SK-N-SH treated with all-trans-retinoic acid at 6 μM for 48 hours (cell line): ENCODE measurements at regions not wholly inside any gene's neighbourhood (a gene's known extent, or its start where the extent isn't known, plus 50 kb on each side); places are given as distances from the start of the nearest gene placed in this dataset.
"Not testable (repeated sequence)": the region's sequence is repeated elsewhere in the genome, so short reads cannot be mapped to it uniquely, and the experiment has no call there.

Source experiments
- ATAC-seq: fragments of 200-7000 bp; cut with Tn5 transposase; 3 replicates; pipeline ENCODE4 v1.9.1; 2020; ENCODE audit warnings: mild to moderate bottlenecking, moderate library complexity
- BACH2 ChIP-seq: fragments of 250-450 bp; sonication (Bioruptor Pico); IDR thresholded peaks from 2 replicates; pipeline ENCODE4 v1.9.0; 2021; ENCODE audit warnings: mild to moderate bottlenecking, borderline replicate concordance
- CREB5 ChIP-seq: fragments of 250-450 bp; sonication (Bioruptor Pico); IDR thresholded peaks from 2 replicates; pipeline ENCODE4 v1.5.1; 2020; ENCODE audit warnings: low read depth, mild to moderate bottlenecking, moderate library complexity
- CSRNP3 ChIP-seq: fragments of 250-450 bp; sonication (Bioruptor Pico); IDR thresholded peaks from 2 replicates; pipeline ENCODE4 v1.5.1; 2021; ENCODE audit warnings: mild to moderate bottlenecking, moderate library complexity
- ISL1 ChIP-seq: fragments of 250-450 bp; sonication (Bioruptor Pico); IDR thresholded peaks from 2 replicates; pipeline ENCODE4 v2.1.2; 2022; ENCODE audit warnings: mild to moderate bottlenecking, moderate library complexity
- PATZ1 ChIP-seq: fragments of 250-450 bp; sonication (Bioruptor Pico); IDR thresholded peaks from 2 replicates; pipeline ENCODE4 v1.8.0; 2020; ENCODE audit warnings: mild to moderate bottlenecking, moderate library complexity, borderline replicate concordance
- POU6F1 ChIP-seq: fragments of 250-450 bp; sonication (Bioruptor Pico); IDR thresholded peaks from 2 replicates; pipeline ENCODE4 v1.8.0; 2021; ENCODE audit warnings: low read depth, mild to moderate bottlenecking, moderate library complexity, borderline replicate concordance
- PPARA ChIP-seq: fragments of 250-450 bp; sonication (Bioruptor Pico); IDR thresholded peaks from 2 replicates; pipeline ENCODE4 v1.5.0; 2020; ENCODE audit warnings: mild to moderate bottlenecking, borderline replicate concordance
- RARB ChIP-seq: fragments of 250-450 bp; sonication (Bioruptor Pico); IDR thresholded peaks from 2 replicates; pipeline ENCODE4 v1.8.0; 2021; ENCODE audit warnings: mild to moderate bottlenecking, moderate library complexity
- SNAI2 ChIP-seq: fragments of 250-450 bp; sonication (Bioruptor Pico); IDR thresholded peaks from 2 replicates; pipeline ENCODE4 v1.5.0; 2020; ENCODE audit warnings: mild to moderate bottlenecking, moderate library complexity
- TCF4 ChIP-seq: fragments of 250-450 bp; sonication (Bioruptor Pico); IDR thresholded peaks from 2 replicates; pipeline ENCODE4 v1.8.0; 2021; ENCODE audit warnings: mild to moderate bottlenecking, moderate library complexity, borderline replicate concordance
- TOX ChIP-seq: fragments of 250-450 bp; sonication (Bioruptor Pico); IDR thresholded peaks from 2 replicates; pipeline ENCODE4 v1.8.0; 2021; ENCODE audit warnings: mild to moderate bottlenecking, moderate library complexity, borderline replicate concordance
- TSHZ2 ChIP-seq: fragments of 250-450 bp; sonication (Bioruptor Pico); IDR thresholded peaks from 2 replicates; pipeline ENCODE4 v1.5.0; 2020; ENCODE audit warnings: mild to moderate bottlenecking, moderate library complexity
- ZFP3 ChIP-seq: fragments of 250-450 bp; sonication (Bioruptor Pico); IDR thresholded peaks from 2 replicates; pipeline ENCODE4 v1.5.0; 2020; ENCODE audit warnings: mild to moderate bottlenecking, moderate library complexity
- ZNF565 ChIP-seq: fragments of 450-650 bp; formaldehyde crosslinking; conservative IDR thresholded peaks from 2 replicates; pipeline ENCODE4 v1.5.0; 2020; ENCODE audit warnings: low read depth, mild to moderate bottlenecking, moderate library complexity
- ZNF8 ChIP-seq: fragments of 450-650 bp; formaldehyde crosslinking; IDR thresholded peaks from 2 replicates; pipeline ENCODE4 v1.5.0; 2020; ENCODE audit warnings: mild to moderate bottlenecking, moderate library complexity

GRCh38 chr1:181324797-181325616 lies 158.3 kb upstream of the CACNA1E start (continued):
- TF ChIP-seq BACH2 (CRISPR knock-in tag) (no peak), TSHZ2 (no peak)

- not testable (repeated sequence) for ATAC-seq
Observed at GRCh38 chr1:181325765-181326164, 157.6 kb upstream of the CACNA1E start.

- TF ChIP-seq SNAI2 (CRISPR knock-in tag) (no peak), ISL1 (CRISPR knock-in tag) (no peak), ZNF8 (no peak), CREB5 (CRISPR knock-in tag) (no peak), TCF4 (CRISPR knock-in tag) (no peak), RARB (CRISPR knock-in tag) (no peak), TOX (CRISPR knock-in tag) (no peak), POU6F1 (CRISPR knock-in tag) (no peak), PPARA (no peak)
- no peak for ATAC-seq
Observed at GRCh38 chr1:181326348-181326747, 157.0 kb upstream of the CACNA1E start.

- TF ChIP-seq POU6F1 (CRISPR knock-in tag) = no peak
- TF ChIP-seq CSRNP3 (CRISPR knock-in tag) = no peak
- TF ChIP-seq ZFP3 = no peak
- no peak for TF ChIP-seq TSHZ2
- no peak for TF ChIP-seq ISL1 (CRISPR knock-in tag)
- no peak for TF ChIP-seq TCF4 (CRISPR knock-in tag)
- no peak for TF ChIP-seq ZNF565
- no peak for TF ChIP-seq PATZ1 (CRISPR knock-in tag)
- TF ChIP-seq TOX (CRISPR knock-in tag) = no peak
- TF ChIP-seq, all 23 proteins: peak for 0
- ATAC-seq = no peak
Observed at GRCh38 chr1:181327796-181328195, 155.5 kb upstream of the CACNA1E start.
